Osteoblast (primary cell): ENCODE measurements at regions not wholly inside any gene's neighbourhood (a gene's known extent, or its start where the extent isn't known, plus 50 kb on each side); places are given as distances from the start of the nearest gene placed in this dataset.

Source experiments
- DNase-seq: peaks from one replicate; pipeline ENCODE4 v3.0.0; 2011; ENCODE audit warnings: low spot score, mixed read lengths; ENCODE audit not compliant: insufficient read length; ENCODE audit errors: missing footprints
- H2AFZ ChIP-seq: 2 replicates; pipeline ENCODE4 v1.6.0; 2011; ENCODE audit warnings: mild to moderate bottlenecking, low read length
- H3K27ac ChIP-seq: 2 replicates; pipeline ENCODE4 v1.5.1; 2011; ENCODE audit warnings: mild to moderate bottlenecking, low read depth, low read length, moderate library complexity
- H3K27me3 ChIP-seq: 2 replicates; pipeline ENCODE4 v1.6.0; 2012; ENCODE audit warnings: mild to moderate bottlenecking, control low read depth, inconsistent platforms, low read length, moderate library complexity; ENCODE audit not compliant: insufficient read depth
- H3K36me3 ChIP-seq: 2 replicates; pipeline ENCODE4 v1.5.1; 2011; ENCODE audit warnings: mild to moderate bottlenecking, low read length, control low read depth, moderate library complexity; ENCODE audit not compliant: insufficient read depth
- H3K4me1 ChIP-seq: 2 replicates; pipeline ENCODE4 v1.5.1; 2011; ENCODE audit warnings: mild to moderate bottlenecking, low read length, control low read depth, moderate library complexity; ENCODE audit not compliant: insufficient read depth
- H3K4me2 ChIP-seq: 2 replicates; pipeline ENCODE4 v1.6.0; 2011; ENCODE audit warnings: mild to moderate bottlenecking, low read length; ENCODE audit not compliant: insufficient read depth
- H3K4me3 ChIP-seq: fragments of 200-600 bp; sonication (generic); 3 replicates; pipeline ENCODE4 v1.5.1; 2012; ENCODE audit warnings: mild to moderate bottlenecking, low read length, inconsistent platforms; ENCODE audit not compliant: insufficient read depth
- H3K79me2 ChIP-seq: 2 replicates; pipeline ENCODE4 v1.6.0; 2012; ENCODE audit warnings: mild to moderate bottlenecking, low read length, control low read depth, inconsistent platforms; ENCODE audit not compliant: insufficient read depth
- H3K9me3 ChIP-seq: 2 replicates; pipeline ENCODE4 v1.5.1; 2011; ENCODE audit warnings: low read depth, low read length, control low read depth
- H4K20me1 ChIP-seq: 2 replicates; pipeline ENCODE4 v1.6.0; 2012; ENCODE audit warnings: mild to moderate bottlenecking, low read length, control low read depth; ENCODE audit not compliant: insufficient read depth
- CTCF ChIP-seq: IDR thresholded peaks from 2 replicates; pipeline ENCODE4 v1.5.1; 2011; ENCODE audit warnings: mild to moderate bottlenecking, low read depth, low read length, moderate library complexity; ENCODE audit errors: extremely low read depth

GRCh38 chr10:112091703-112092102 lies 91.9 kb downstream of the GPAM start:
- Histone ChIP-seq H3K9me3 (no peaks in the 10 kb centered on the region), H3K27me3 (no peaks in the 10 kb centered on the region), H3K36me3 (no peaks in the 10 kb centered on the region), H3K4me1 (no peaks in the 10 kb centered on the region), H3K4me3 (no peak overlapping the region), H3K27ac (no peak overlapping the region), H2AFZ (no peak overlapping the region), H3K4me2 (no peak overlapping the region), H4K20me1 (no peaks in the 10 kb centered on the region), H3K79me2 (no peaks in the 10 kb centered on the region)
- no peak for DNase-seq
- no peak for TF ChIP-seq CTCF

- Histone ChIP-seq H3K36me3 (no peaks in the 10 kb centered on the region), H4K20me1 (no peaks in the 10 kb centered on the region), H3K4me1 (no peaks in the 10 kb centered on the region), H3K27ac (no peak overlapping the region), H3K27me3 (no peaks in the 10 kb centered on the region), H3K9me3 (no peaks in the 10 kb centered on the region), H3K4me3 (no peak overlapping the region), H3K4me2 (no peak overlapping the region), H3K79me2 (no peaks in the 10 kb centered on the region), H2AFZ (no peak overlapping the region)
- no peak for TF ChIP-seq CTCF
- no peak for DNase-seq
These were observed 91.0 kb downstream of the GPAM start for GRCh38 chr10:112092519-112092918.

- Histone ChIP-seq H2AFZ (no peak overlapping the region), H4K20me1 (no peaks in the 10 kb centered on the region), H3K4me3 (no peak overlapping the region), H3K36me3 (no peaks in the 10 kb centered on the region), H3K9me3 (no peaks in the 10 kb centered on the region), H3K4me1 (no peaks in the 10 kb centered on the region), H3K27ac (no peak overlapping the region), H3K4me2 (no peak overlapping the region), H3K27me3 (no peaks in the 10 kb centered on the region), H3K79me2 (no peaks in the 10 kb centered on the region)
- no peak for TF ChIP-seq CTCF
- DNase-seq = no peak
These were observed 88.6 kb downstream of the GPAM start for GRCh38 chr10:112094984-112095383.

- Histone ChIP-seq H3K27me3 (no peaks in the 10 kb centered on the region), H3K36me3 (no peaks in the 10 kb centered on the region), H3K4me2 (no peak overlapping the region), H4K20me1 (no peaks in the 10 kb centered on the region), H2AFZ (no peak overlapping the region), H3K9me3 (no peaks in the 10 kb centered on the region), H3K4me1 (no peaks in the 10 kb centered on the region), H3K79me2 (no peaks in the 10 kb centered on the region), H3K27ac (no peak overlapping the region), H3K4me3 (no peak overlapping the region)
- no peak for TF ChIP-seq CTCF
- no peak for DNase-seq
These were observed 87.8 kb downstream of the GPAM start for GRCh38 chr10:112095731-112096130.
